GM12892 (cell line): ENCODE measurements at regions not wholly inside any gene's neighbourhood (a gene's known extent, or its start where the extent isn't known, plus 50 kb on each side); places are given as distances from the start of the nearest gene placed in this dataset.
"Not testable (repeated sequence)": the region's sequence is repeated elsewhere in the genome, so short reads cannot be mapped to it uniquely, and the experiment has no call there.

Experiments
- DNase-seq: peaks from one replicate; pipeline ENCODE4 v3.0.0; 2011; ENCODE audit not compliant: insufficient read length
- FAIRE-seq: peaks from 2 replicates; lab custom pipeline; 2011; peaks lifted over from hg19 to GRCh38; lab: Jason Lieb, UNC
- POLR2A ChIP-seq: IDR thresholded peaks from 2 replicates; pipeline ENCODE4 v1.6.1; 2011; ENCODE audit warnings: low read depth, low read length, control low read depth
- POLR2AphosphoS5 ChIP-seq: IDR thresholded peaks from 2 replicates; pipeline ENCODE4 v1.6.1; 2011; ENCODE audit warnings: low read depth, low read length, control low read depth
- TAF1 ChIP-seq: IDR thresholded peaks from 2 replicates; pipeline ENCODE4 v1.6.1; 2011; ENCODE audit warnings: low read depth, mild to moderate bottlenecking, control low read depth, low read length, borderline replicate concordance

- FAIRE-seq (no peak), DNase-seq (no peak)
- no peak for TF ChIP-seq POLR2AphosphoS5
- no peak for TF ChIP-seq TAF1
- TF ChIP-seq POLR2A = no peak
These were observed 424.0 kb downstream of the NR4A2 start for GRCh38 chr2:155908567-155908966.

- DNase-seq = no peak
- TF ChIP-seq TAF1 = no peak
- TF ChIP-seq POLR2A = no peak
- no peak for TF ChIP-seq POLR2AphosphoS5
- FAIRE-seq = no peak
These were observed 425.3 kb downstream of the NR4A2 start for GRCh38 chr2:155907211-155907610.

GRCh38 chr2:155905657-155906056 lies 426.9 kb downstream of the NR4A2 start:
- FAIRE-seq = no peak
- DNase-seq = no peak
- TF ChIP-seq POLR2AphosphoS5 (no peak), POLR2A (no peak), TAF1 (no peak)

GRCh38 chr2:155904720-155905119 lies 427.8 kb downstream of the NR4A2 start:
- no peak for TF ChIP-seq TAF1
- no peak for TF ChIP-seq POLR2AphosphoS5
- no peak for TF ChIP-seq POLR2A
- DNase-seq = no peak
- no peak for FAIRE-seq

DNA sequence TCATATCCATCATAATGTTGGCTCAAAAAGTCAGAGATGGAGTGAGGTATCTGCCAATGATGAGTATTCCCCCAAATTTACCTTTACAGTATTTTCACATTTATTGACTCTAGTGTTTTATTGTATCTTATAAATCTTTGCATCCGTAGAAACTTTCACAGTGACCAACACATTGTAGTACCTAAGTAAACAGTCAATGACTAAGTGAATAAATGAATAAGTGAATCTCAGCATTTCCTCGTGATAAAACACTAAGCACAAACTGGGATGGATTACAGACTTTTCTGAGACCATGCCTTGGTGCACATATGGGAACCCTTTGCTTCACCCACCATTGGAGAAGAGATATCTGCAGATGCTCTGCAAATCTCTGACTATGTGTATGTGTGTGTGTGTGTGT lies 429.9 kb downstream of the NR4A2 start:
- FAIRE-seq (no peak), DNase-seq (no peak)
- TF ChIP-seq POLR2AphosphoS5 (no peak), POLR2A (no peak), TAF1 (no peak)

DNA sequence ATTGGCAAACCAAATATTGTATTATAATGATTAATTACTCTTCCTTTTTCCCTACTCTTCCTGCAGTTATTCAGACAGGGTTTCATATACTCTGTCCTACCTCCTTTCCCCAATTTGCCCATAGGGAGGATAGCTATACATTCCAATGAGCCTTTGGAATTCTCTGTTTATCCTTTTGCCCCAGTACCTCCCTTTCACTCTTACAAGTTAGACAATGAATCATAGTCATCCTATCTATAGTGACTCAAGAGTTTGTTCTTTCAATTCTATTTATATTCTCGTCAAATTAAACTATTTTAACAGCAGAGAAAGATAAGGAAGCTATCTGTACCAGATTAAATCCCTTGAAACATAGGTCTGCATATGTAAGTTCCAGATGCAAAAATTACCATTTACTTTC lies 437.5 kb downstream of the NR4A2 start:
- FAIRE-seq (no peak), DNase-seq (no peak)
- no peak for TF ChIP-seq TAF1
- no peak for TF ChIP-seq POLR2AphosphoS5
- no peak for TF ChIP-seq POLR2A

DNA sequence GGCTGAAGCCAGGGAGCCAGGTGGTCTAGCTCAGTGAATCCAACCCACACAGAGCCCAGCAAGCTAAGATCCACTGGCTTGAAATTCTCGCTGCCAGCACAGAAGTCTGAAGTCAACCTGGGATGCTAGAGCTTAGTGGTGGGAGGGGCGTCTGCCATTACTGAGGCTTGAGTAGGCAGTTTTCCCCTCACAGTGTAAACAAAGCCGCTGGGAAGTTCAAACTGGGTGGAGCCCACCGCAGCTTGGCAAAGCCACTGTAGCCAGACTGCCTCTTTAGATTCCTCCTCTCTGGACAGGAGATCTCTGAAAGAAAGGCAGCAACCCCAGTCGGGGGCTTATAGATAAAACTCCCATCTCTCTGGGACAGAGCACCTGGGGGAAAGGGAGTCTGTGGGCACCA lies 452.1 kb downstream of the NR4A2 start:
- not testable (repeated sequence) for FAIRE-seq, DNase-seq

DNA sequence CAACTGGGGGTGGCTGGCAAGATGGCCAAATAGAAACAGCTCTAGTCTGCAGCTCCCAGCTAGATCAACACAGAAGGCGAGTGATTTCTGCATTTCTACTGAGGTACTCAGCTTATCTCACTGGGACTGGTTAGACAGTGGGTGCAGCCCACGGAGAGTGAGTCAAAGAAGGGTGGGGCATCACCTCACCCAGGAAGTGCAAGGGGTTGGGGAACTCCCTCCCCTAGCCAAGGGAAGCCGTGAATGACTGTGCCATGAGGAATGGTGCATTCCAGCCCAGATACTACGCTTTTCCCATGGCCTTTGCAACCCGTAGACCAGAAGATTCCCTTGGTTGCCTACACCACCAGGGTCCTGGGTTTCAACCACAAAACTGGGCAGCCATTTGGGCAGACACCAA lies 452.6 kb downstream of the NR4A2 start:
- not testable (repeated sequence) for FAIRE-seq, DNase-seq

- no peak for TF ChIP-seq POLR2AphosphoS5
- TF ChIP-seq TAF1 = no peak
- TF ChIP-seq POLR2A = no peak
- no peak for DNase-seq
- FAIRE-seq = no peak
These were observed 460.1 kb downstream of the NR4A2 start for GRCh38 chr2:155872396-155872795.

DNA sequence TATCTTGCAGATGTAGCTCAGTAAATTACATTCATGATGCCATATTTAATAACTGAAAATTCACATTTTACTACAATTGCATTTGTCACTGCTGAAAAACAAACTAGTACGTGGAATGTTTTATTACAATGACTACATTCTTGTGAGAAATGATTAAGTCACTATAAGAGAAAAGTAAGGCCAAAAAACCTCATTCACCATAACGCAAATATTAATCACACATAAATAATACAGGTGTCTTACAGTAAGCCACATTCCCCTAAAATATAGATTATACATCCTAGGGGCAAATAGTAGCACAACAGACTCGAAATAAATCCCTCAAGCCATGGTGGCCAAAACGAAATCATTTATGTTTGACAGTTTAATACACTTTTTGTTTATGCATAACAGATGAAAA lies 460.6 kb downstream of the NR4A2 start:
- no peak for DNase-seq
- no peak for FAIRE-seq
- TF ChIP-seq TAF1 (no peak), POLR2A (no peak), POLR2AphosphoS5 (no peak)

DNA sequence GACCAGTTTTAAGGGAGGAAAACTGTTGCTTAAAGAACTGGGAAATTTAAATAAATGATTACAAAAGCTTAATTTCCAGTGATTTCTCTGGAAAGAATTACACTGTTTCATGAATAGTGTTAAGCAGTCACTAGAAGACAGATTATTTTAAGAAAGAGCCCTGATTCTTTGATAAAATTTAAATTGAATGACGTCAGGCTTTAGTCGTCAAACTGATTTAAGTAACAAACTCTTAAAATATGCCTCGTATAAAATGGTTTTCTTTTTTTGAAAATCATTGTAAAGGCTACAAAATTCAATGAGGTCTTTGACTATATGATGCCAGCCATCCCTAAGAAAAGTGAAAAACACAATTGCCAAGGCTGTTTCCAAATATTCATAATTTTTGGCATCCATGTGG lies 465.0 kb downstream of the NR4A2 start:
- DNase-seq (no peak), FAIRE-seq (no peak)
- no peak for TF ChIP-seq POLR2AphosphoS5
- TF ChIP-seq POLR2A = no peak
- no peak for TF ChIP-seq TAF1

DNA sequence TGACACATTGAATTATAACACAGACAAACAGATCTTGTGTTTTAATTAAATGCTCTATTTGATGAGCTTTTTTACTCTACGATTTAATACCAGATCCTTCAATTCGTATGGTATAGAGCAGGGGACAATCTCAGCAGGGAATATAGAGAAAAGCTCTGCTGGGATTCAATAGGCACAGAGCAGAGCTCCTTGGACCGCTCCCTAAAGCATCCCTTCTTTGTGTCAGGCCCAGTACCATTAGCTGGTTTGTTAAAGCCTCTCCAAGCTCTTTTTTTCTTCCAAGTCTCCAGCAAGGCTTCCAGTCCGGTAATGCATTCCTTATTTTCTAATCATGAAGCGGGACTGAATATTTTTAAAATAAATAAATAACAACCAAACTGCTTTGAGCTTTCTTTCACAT lies 466.0 kb downstream of the NR4A2 start:
- TF ChIP-seq POLR2AphosphoS5 = no peak
- no peak for TF ChIP-seq POLR2A
- no peak for TF ChIP-seq TAF1
- FAIRE-seq = no peak
- no peak for DNase-seq

DNA sequence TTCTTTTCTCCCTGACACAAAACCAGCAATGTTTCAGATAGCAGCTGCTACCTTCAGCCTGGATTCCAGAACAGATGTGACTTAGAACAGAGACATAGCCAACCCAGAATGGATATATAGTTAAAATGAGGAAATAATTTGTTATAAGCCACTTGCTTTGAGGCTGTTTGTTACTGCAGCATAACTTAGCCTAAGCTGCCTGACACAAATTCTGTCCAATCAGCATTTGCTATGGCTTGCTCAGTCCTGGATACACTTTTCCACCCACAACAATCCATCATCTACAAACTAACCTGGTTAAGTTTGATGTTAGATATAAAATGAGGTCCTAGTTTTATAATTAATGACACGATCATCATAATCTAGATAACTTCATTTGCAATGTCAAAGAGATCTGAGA lies 480.4 kb downstream of the NR4A2 start:
- DNase-seq (no peak), FAIRE-seq (no peak)
- no peak for TF ChIP-seq POLR2A
- no peak for TF ChIP-seq TAF1
- no peak for TF ChIP-seq POLR2AphosphoS5
